Astrocyte of the cerebellum (primary cell): ENCODE measurements at regions not wholly inside any gene's neighbourhood (a gene's known extent, or its start where the extent isn't known, plus 50 kb on each side); places are given as distances from the start of the nearest gene placed in this dataset.
"Not testable (repeated sequence)": the region's sequence is repeated elsewhere in the genome, so short reads cannot be mapped to it uniquely, and the experiment has no call there.

Experiments
- DNase-seq: peaks from one replicate; pipeline ENCODE4 v3.0.0-alpha.2; 2011; ENCODE audit warnings: low read depth
- H3K4me3 ChIP-seq: 2 replicates; pipeline ENCODE4 v1.5.1; 2011; ENCODE audit warnings: mild to moderate bottlenecking, low read depth, low read length, moderate library complexity
- in situ Hi-C: cut with HindIII; loops from 2 replicates; pipeline ENCODE4 v1.10.0; 2017; ENCODE audit warnings: low sequenced_read_pairs
- TF ChIP-seq, protein P1 (sequence below): IDR thresholded peaks from 2 replicates; pipeline ENCODE4 v1.5.1; 2012; ENCODE audit warnings: low read length, low read depth, moderate library complexity, mild to moderate bottlenecking; ENCODE audit errors: missing control alignments

GRCh38 chr13:59279576-59279975, 884.2 kb downstream of the DIAPH3 start:
- TF ChIP-seq, protein P1, sequence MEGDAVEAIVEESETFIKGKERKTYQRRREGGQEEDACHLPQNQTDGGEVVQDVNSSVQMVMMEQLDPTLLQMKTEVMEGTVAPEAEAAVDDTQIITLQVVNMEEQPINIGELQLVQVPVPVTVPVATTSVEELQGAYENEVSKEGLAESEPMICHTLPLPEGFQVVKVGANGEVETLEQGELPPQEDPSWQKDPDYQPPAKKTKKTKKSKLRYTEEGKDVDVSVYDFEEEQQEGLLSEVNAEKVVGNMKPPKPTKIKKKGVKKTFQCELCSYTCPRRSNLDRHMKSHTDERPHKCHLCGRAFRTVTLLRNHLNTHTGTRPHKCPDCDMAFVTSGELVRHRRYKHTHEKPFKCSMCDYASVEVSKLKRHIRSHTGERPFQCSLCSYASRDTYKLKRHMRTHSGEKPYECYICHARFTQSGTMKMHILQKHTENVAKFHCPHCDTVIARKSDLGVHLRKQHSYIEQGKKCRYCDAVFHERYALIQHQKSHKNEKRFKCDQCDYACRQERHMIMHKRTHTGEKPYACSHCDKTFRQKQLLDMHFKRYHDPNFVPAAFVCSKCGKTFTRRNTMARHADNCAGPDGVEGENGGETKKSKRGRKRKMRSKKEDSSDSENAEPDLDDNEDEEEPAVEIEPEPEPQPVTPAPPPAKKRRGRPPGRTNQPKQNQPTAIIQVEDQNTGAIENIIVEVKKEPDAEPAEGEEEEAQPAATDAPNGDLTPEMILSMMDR = no peak
- no peak for DNase-seq
- H3K4me3 ChIP-seq = no peak overlapping the region
- in situ Hi-C loops = no loop called here

- no peak for DNase-seq
- no peak overlapping the region for H3K4me3 ChIP-seq
- TF ChIP-seq, protein P1 = no peak
- in situ Hi-C loops = no loop called here
Observed at GRCh38 chr13:59280297-59280696, 883.4 kb downstream of the DIAPH3 start.

- no peak overlapping the region for H3K4me3 ChIP-seq
- no peak for DNase-seq
- in situ Hi-C loops = no loop called here
- TF ChIP-seq, protein P1 = no peak
Observed at GRCh38 chr13:59281453-59281852, 882.3 kb downstream of the DIAPH3 start.

DNA sequence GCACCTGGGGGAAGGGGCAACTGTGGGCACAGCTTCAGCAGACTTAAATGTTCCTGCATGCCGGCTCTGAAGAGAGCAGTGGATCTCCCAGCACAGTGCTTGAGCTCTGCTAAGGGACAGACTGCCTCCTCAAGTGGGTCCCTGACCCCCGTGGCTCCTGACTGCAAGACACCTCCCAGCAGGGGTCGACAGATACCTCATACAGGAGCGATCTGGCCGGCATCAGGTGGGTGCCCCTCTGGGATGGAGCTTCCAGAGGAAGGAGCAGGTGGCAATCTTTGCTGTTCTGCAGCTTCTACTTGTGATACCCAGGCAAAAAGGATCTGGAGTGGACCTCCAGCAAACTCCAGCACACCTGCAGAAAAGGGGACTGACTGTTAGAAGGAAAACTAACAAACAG, 871.5 kb downstream of the DIAPH3 start:
- in situ Hi-C loops, DNase-seq: not testable (repeated sequence)

GRCh38 chr13:59299584-59299983, 864.1 kb downstream of the DIAPH3 start:
- in situ Hi-C loops = no loop called here
- DNase-seq = no peak
- TF ChIP-seq, protein P1 = no peak
- no peak overlapping the region for H3K4me3 ChIP-seq

More for the DNA sequence above, 871.5 kb downstream of the DIAPH3 start:
- not testable (repeated sequence) for H3K4me3 ChIP-seq

GRCh38 chr13:59300355-59301173, 863.2 kb downstream of the DIAPH3 start:
- no peak for DNase-seq
- in situ Hi-C loops = no loop called here
- TF ChIP-seq, protein P1 = no peak
- no peak overlapping the region for H3K4me3 ChIP-seq

DNA sequence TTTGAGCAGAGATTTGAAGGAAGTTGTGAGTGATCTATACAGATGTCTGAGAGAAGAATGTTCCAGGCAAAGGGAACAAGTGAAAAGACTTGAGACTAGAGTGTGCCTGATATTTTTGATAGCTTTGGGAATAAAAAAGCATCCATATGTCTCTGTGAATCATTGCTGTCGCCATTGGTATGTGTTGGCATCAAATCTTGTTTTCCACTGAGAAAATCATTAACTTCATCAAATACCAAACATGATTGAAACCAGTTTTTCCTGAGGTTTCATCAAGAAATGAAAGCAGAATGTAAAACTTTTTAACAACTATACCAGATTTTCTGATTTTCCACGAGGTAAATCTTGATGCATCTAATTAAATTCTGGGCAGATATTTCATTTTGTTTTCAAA, 862.6 kb downstream of the DIAPH3 start:
- TF ChIP-seq, protein P1 = no peak
- no peak for DNase-seq
- in situ Hi-C loops = no loop called here
- no peak overlapping the region for H3K4me3 ChIP-seq
